ENCODE measurements at regions not wholly inside any gene's neighbourhood (a gene's known extent, or its start where the extent isn't known, plus 50 kb on each side); places are given as distances from the start of the nearest gene placed in this dataset.

GRCh38 chr7:80027611-80028173, 106.9 kb upstream of the GNAI1 start:
- TF ChIP-seq POLR2A (IDR thresholded peaks at IDR 0.05; ENCODE audit: extremely low read depth, insufficient read length) (no peak), CTCF (IDR thresholded peaks at IDR 0.05; ENCODE audit: low read depth, low read length) (no peak)

Measured in NB4 (cell line).